WTC11 (cell line): ENCODE measurements at regions not wholly inside any gene's neighbourhood (a gene's known extent, or its start where the extent isn't known, plus 50 kb on each side); places are given as distances from the start of the nearest gene placed in this dataset.

Source experiments
- ATF3 ChIP-seq: sonication (generic); formaldehyde crosslinking; conservative IDR thresholded peaks from 2 replicates; pipeline ENCODE4 v1.8.1; 2022; ENCODE audit warnings: mild to moderate bottlenecking, missing genetic modification reagents
- CBFB ChIP-seq: sonication (generic); formaldehyde crosslinking; IDR thresholded peaks from 2 replicates; pipeline ENCODE4 v1.8.1; 2022; ENCODE audit warnings: mild to moderate bottlenecking, low read depth, missing genetic modification reagents
- CTCF ChIP-seq: fragments of 200-600 bp; IDR thresholded peaks from 2 replicates; pipeline ENCODE4 v1.8.0; 2022; ENCODE audit warnings: antibody characterized with exemption
- E2F4 ChIP-seq: sonication (generic); formaldehyde crosslinking; IDR thresholded peaks from 2 replicates; pipeline ENCODE4 v1.8.1; 2022; ENCODE audit warnings: low read depth, mild to moderate bottlenecking, moderate library complexity, missing genetic modification reagents, borderline replicate concordance
- HMGXB4 ChIP-seq: sonication (generic); formaldehyde crosslinking; IDR thresholded peaks from 2 replicates; pipeline ENCODE4 v1.8.1; 2023; ENCODE audit warnings: mild to moderate bottlenecking, moderate library complexity, missing genetic modification reagents
- JUN ChIP-seq: sonication (generic); formaldehyde crosslinking; IDR thresholded peaks from 2 replicates; pipeline ENCODE4 v1.8.0; 2023; ENCODE audit warnings: mild to moderate bottlenecking, missing genetic modification reagents
- KAT7 ChIP-seq: sonication (generic); formaldehyde crosslinking; IDR thresholded peaks from 2 replicates; pipeline ENCODE4 v1.8.1; 2023; ENCODE audit warnings: missing genetic modification reagents, mild to moderate bottlenecking, borderline replicate concordance
- MLX ChIP-seq: sonication (generic); formaldehyde crosslinking; IDR thresholded peaks from 2 replicates; pipeline ENCODE4 v1.8.1; 2023; ENCODE audit warnings: mild to moderate bottlenecking, missing genetic modification reagents, moderate library complexity
- NR1H2 ChIP-seq: sonication (generic); formaldehyde crosslinking; IDR thresholded peaks from 2 replicates; pipeline ENCODE4 v1.9.0; 2021; ENCODE audit warnings: mild to moderate bottlenecking, moderate library complexity, missing genetic modification reagents
- NR3C1 ChIP-seq: sonication (generic); formaldehyde crosslinking; conservative IDR thresholded peaks from 2 replicates; pipeline ENCODE4 v1.8.1; 2023; ENCODE audit warnings: low read depth, mild to moderate bottlenecking, missing genetic modification reagents
- ZBTB21 ChIP-seq: sonication (generic); formaldehyde crosslinking; IDR thresholded peaks from 2 replicates; pipeline ENCODE4 v1.8.1; 2023; ENCODE audit warnings: mild to moderate bottlenecking, missing genetic modification reagents, borderline replicate concordance
- ZNF532 ChIP-seq: fragments of 250-450 bp; sonication (Bioruptor Pico); IDR thresholded peaks from 2 replicates; pipeline ENCODE4 v1.9.0; 2021; ENCODE audit warnings: mild to moderate bottlenecking, borderline replicate concordance
- ZNF671 ChIP-seq: fragments of 250-450 bp; sonication (Bioruptor Pico); IDR thresholded peaks from 2 replicates; pipeline ENCODE4 v1.8.0; 2021; ENCODE audit warnings: mild to moderate bottlenecking

- TF ChIP-seq HMGXB4 (CRISPR knock-in tag) (no peak), CTCF (no peak), ZBTB21 (CRISPR knock-in tag) (no peak), NR3C1 (no peak), ZNF671 (CRISPR knock-in tag) (no peak), ZNF532 (CRISPR knock-in tag) (no peak), ATF3 (CRISPR knock-in tag) (no peak), JUN (CRISPR knock-in tag) (no peak), KAT7 (CRISPR knock-in tag) (no peak), E2F4 (CRISPR knock-in tag) (no peak), MLX (CRISPR knock-in tag) (no peak), CBFB (CRISPR knock-in tag) (no peak), NR1H2 (CRISPR knock-in tag) (no peak)
These were observed 55.0 kb downstream of the PROKR2 start for GRCh38 chr20:5261763-5262162.
